GM18498 (cell line): ENCODE measurements at regions not wholly inside any gene's neighbourhood (a gene's known extent, or its start where the extent isn't known, plus 50 kb on each side); places are given as distances from the start of the nearest gene placed in this dataset.
"Not testable (repeated sequence)": the region's sequence is repeated elsewhere in the genome, so short reads cannot be mapped to it uniquely, and the experiment has no call there.

Experiments
- ATAC-seq: cut with Tn5 transposase; IDR thresholded peaks from one replicate; pipeline ENCODE4 v1.9.1; 2021; ENCODE audit warnings: mild to moderate bottlenecking, moderate library complexity; ENCODE audit not compliant: unreplicated experiment

- no peak for ATAC-seq
Measured at GRCh38 chr13:48804821-48805601, 151.3 kb downstream of the CYSLTR2 start.

GRCh38 chr13:48806522-48806921 lies 152.8 kb downstream of the CYSLTR2 start:
- ATAC-seq = no peak

GRCh38 chr13:48808683-48809082 lies 155.0 kb downstream of the CYSLTR2 start:
- no peak for ATAC-seq

DNA sequence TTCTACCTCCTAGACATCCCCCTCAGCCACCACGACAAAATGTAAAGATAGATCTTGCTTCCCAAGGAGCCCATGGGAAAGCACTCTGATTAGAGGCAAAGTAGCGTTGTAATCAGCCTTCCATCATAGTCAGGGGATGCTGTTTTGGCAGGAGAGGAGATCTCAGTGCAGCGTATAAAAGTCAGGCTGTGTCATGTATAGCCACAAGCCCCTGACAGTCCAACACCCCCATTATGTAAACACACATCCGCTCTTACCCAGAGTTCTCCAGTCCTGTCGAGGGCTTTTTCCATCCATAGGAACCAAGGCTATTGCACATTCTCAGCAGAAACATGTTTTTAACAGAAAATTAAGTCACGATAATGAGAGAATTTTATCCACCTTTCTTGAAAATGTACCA lies 156.3 kb downstream of the CYSLTR2 start:
- no peak for ATAC-seq

DNA sequence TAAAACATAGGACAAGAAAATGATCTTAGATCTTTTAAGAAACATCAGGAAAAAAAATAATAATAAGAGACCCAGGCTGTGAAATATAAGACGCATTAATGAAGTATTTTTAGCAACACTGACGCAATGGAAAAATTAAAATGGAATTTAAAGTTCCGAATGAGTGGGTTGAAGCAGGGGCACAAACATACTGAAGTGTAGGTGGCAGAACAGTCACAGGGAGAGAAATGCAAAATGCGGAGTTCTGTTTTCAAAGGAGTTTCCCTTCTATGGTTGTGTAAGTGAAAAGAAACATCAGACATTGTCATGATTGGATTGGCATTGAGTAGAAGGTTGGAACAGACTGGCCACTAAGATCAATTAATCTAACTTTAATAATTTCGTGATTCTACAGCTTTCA lies 159.8 kb downstream of the CYSLTR2 start:
- ATAC-seq = no peak

DNA sequence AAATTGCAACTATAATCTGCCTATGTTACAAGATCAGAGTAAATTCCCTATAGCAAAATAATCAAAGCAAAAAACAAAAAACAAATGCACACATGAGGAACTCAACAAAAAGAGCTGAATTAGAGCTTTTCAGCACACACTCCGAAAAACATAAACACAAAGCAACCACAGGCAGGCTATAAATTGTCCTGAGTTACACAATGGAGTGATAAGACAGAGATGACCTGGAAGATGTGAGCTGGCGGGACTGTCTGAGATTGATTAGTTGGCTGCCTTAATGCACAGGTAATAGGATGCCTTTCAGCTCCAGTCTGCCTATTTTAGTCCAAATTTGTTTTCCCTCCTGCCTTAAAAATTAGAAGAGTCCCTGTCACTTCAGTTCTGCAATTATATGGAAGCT lies 159.0 kb upstream of the FNDC3A start:
- no peak for ATAC-seq

- ATAC-seq = no peak
Measured at GRCh38 chr13:48817166-48817802, 158.4 kb upstream of the FNDC3A start.

DNA sequence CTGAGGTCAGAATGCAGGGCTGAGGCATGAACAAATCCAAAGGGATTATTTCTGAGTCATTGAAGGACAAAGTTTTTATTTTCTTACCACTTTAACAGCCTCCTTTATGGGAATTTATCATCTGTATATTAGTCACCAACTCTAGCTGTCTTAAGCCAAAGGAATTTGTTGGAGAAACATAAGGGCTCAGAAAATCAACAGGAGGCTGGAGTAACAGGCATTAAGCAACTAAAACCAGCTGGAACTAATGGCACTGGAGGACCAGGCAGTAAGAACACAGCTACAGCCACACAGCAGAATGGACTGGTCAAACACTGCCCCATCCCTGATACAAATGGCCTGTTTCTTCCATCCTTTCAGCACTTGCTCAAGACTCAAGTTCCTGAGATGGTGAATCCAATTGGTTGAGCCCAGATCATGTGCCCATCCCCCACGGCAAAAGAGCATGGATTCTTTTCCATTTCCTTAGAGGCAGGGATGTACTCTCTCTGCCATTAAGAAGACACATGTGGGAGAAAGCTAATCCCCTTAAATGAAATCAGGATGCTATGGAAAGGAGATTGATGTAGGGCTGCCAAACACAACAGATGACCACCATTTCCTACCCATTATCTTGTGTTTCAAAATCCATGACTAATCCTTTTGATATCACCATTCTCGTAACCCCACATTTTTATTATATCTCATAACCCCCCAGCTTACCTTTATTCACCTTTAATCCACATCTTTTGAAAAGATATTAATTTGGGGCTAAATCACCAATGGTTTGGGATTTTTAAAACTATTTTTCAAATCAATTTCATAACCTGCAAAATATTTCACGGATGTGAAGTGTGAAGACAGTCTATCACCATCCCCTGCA lies 157.0 kb upstream of the FNDC3A start:
- no peak for ATAC-seq

DNA sequence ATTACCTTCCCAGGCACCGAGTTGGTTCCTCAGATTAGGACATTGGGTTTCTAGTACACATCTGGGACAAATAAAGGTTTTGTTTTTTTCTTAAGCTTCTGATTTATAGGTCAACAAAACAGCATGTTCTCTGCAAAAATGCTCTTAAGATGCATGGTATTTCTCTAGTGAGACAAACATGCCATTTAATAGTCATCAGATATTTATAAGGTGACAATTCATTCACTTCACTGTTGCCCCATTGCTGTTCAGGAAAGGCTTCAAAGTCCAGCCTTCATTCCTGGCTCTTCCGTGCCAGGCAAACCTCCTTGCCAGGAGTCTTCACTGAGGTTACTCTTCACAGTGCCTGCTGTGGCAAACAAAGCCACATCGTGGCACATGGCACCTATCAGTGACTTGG lies 156.3 kb upstream of the FNDC3A start:
- no peak for ATAC-seq

DNA sequence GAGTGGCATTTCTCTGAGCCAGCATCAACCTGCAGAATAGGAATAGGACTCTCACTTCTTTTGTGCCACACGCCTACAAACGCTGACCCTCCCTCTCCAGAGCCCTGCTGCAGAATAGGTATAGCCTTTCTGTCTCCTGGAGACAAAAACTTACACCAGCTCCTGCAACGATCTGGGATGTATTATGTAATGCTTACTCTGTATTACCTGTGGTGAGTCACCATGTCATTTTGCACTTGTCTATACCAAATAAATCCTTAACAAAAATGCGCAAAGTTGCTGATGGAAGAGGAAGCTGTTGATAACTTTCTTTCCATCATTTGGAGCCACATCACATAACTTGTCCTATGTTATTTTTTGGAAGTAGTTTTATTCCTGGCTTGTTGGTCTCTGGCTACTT lies 155.8 kb upstream of the FNDC3A start:
- no peak for ATAC-seq

DNA sequence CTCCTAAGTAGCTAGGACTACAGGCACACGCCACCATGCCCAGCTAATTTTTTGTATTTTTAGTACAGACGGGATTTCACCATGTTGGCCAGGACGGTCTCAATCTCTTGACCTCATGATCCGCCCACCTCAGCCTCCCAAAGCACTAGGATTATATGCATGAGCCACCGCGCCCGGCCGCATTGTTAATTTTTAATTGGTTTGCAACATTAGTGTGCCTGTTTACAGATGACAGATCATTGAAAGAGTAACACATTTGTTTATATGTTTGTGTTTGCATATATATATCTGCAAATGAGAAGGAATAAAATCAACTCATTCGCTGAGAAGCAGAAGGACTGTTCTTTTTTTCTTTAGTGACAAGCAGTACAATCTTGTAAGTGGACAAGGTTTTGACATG lies 152.2 kb upstream of the FNDC3A start:
- ATAC-seq = not testable (repeated sequence)

DNA sequence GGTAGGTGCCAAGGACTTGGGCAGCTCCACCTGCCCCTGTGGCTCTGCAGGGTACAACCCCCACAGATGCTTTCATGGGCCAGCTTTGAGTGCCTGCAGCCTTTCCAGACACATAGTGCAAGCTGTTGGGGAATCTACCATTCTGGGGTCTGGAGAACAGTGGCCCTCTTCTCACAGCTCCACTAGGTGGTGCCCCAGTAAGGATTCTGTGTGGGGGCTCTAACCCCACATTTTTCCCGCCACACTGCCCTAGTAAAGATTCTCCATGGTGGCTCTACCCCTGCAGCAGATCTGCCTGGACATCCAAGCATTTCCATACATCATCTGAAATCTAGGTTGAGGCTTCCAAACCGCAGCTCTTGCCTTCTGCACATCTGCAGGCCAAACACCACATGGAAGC lies 149.7 kb upstream of the FNDC3A start:
- no peak for ATAC-seq

DNA sequence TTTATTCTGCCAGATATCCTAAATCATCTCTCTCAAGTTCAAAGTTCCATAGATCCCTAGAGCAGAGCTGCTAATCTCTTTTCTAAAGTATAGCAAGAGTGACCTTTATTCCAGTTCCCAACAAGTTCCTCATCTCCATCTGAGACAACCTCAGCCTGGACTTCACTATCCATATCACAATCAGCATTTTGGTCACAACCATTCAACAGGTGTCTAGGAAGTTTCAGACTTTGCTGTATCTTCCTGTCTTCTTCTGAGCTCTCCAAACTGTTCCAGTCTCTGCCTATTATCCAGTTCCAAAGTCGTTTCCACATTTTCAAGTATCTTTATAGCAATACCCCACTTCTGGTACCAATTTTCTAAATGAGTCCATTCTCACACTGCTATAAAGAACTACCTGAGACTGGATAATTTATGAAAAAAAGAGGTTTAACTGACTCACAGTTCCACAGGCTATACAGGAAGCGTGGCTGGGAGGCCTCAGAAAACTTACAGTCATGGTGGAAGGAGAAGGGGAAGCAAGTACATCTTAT lies 148.7 kb upstream of the FNDC3A start:
- ATAC-seq = not testable (repeated sequence)

- ATAC-seq = no peak
Measured at GRCh38 chr13:48827709-48828108, 148.0 kb upstream of the FNDC3A start.

- peak; percentile 59 for ATAC-seq
Measured at GRCh38 chr13:48828962-48829411, 146.7 kb upstream of the FNDC3A start.

- peak; percentile 51 for ATAC-seq
Measured at GRCh38 chr13:48829536-48829935, 146.2 kb upstream of the FNDC3A start.

DNA sequence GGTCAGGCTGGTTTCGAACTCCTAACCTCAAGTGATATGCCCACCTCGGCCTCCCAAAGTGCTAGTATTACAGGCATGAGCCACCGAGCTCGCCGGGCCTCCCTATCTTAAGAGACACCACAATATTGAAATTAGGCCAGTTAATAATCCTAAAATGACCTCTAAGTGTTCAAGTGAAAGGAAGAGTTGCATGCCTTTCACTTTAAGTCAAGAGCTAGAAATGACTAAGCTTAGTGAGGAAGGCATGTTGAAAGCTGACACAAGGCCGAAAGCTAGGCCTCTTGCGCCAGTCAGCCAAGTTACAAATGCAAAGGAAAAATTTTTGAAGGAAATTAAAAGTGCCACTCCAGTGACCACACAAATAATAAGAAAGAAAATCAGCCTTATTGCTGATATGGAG lies 144.5 kb upstream of the FNDC3A start:
- ATAC-seq = peak; percentile 50

- no peak for ATAC-seq
Measured at GRCh38 chr13:48833412-48833811, 142.3 kb upstream of the FNDC3A start.

DNA sequence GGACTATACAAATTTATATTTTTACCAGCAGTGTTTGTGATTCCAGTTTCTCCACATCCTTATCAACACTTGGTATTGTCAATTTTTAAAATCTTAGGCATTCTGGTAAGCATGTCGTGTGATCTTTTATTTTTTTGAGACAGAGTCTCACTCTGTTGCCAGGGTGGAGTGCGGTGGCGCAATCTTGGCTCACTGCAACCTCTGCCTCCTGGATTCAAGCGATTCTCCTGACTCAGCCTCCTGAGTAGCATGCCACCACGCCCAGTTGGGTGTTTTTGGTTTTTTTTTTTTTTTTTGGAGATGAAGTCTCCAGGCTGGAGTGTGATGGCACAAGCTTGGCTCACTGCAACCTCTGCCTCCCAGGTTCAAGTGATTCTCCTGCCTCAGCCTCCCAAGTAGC lies 140.4 kb upstream of the FNDC3A start:
- not testable (repeated sequence) for ATAC-seq

DNA sequence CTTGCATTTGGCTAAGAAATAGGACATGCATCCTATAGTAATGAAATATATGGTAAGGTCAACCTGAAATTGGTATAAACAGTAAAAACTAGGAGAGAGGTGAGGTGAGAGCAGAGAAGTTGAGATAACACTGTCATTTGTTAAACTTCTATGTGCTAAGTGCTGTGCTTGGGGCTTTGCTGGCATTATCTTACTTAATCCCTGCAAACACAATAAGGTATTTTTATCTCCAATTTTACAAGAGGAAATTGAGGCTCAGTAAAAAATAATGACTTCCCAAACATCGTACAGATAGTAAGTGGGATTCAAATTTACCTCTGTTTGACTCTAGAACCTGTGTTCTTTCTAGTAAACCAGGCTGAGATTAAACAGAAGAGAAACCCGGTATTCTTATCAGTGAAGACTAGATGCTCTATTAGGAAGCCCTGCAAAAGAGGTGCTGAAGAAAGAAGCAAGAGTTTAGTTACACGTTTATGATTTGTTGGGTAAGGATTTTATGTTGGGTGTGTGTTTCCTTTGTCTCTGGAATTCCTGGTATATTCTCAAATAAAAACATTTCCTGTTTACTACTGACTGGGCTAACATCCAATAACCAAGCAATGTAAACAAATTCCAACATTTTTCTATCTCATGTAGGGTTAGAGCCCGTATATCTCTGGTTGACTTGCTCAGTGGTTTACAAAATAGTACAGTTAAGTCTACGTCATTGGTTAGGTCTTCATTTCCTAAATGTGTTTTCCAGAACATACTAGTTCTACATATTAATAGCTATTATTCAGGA lies 137.3 kb upstream of the FNDC3A start:
- ATAC-seq = no peak

DNA sequence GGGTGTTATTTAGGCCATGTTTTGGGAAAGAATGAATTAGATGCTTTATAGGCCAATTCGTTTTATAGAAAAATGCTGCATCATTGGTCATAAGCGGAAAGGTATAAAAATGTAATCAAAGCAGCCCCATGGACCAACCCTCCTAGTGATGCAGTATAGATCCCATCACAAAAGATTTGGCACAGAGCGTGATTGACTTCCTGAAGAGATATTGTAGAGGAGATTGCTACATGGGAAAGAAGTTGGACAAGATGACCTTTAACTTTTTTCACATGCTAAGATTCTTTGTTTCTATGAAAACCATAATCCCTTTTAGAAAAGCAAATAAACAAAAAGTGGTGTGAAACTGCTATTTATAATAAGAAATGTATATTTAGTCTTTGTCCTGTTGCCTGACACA lies 136.5 kb upstream of the FNDC3A start:
- ATAC-seq = no peak
